ENCODE measurements at regions not wholly inside any gene's neighbourhood (a gene's known extent, or its start where the extent isn't known, plus 50 kb on each side); places are given as distances from the start of the nearest gene placed in this dataset.

DNA sequence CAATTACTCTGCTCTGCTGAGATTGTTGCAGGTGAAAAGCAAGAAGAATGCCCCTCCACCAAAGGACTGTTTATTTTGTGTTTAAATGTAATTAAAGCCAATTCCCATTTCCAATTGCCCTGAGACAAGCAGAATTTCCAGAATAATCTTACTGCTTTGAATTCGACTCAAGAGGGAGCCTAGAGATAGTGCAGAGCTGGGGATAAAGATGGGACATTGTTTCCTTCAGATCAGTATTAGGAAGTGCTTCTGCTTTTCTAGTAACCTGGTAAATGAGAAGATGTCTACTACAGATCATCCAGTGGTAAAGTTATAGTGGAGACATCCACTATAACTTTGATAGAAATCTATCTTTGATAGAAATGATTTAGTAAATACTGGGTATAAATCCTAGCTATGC, 326.9 kb downstream of the UBE3D start:
- no peak for DNase-seq (ENCODE audit: low read depth, low spot score)

DNA sequence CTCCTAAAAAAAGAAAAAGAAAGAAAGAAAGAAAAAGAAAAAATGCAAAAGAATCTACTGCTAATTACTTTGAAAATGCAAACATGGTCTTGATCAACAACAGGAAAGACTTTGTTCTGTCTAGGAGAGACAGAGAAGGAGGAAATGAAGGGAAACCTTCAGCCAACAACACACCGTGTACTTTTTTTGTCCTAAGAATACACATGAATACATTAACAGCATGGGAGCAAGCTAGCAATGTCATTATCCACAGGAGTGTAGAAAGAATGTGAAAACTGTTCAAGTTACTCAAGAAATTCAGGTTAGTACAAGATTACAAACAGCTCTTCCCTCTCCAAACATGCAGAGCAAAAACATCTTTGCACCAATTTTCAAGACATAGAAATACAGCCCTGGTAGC, 326.3 kb downstream of the UBE3D start:
- no peak for DNase-seq (ENCODE audit: low read depth, low spot score)

DNA sequence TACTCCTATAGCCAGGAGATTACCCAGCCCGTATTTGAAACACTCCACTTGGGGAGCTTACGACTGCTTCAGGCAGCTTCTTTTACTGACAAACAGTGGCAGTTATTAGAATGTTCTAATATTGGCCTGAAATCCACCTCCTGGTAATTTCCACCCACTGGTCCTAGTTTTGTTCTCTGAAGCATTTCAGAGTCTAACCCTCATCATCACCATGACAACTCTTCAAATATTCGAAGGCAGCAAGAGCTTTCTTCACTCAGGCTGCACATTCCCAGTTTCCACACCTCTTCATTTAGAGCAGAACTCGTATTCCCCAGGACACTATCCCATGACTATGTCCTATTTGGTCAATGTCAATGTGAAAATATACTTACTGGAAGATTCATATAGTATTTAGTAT, 325.6 kb downstream of the UBE3D start:
- no peak for DNase-seq (ENCODE audit: low read depth, low spot score)

DNA sequence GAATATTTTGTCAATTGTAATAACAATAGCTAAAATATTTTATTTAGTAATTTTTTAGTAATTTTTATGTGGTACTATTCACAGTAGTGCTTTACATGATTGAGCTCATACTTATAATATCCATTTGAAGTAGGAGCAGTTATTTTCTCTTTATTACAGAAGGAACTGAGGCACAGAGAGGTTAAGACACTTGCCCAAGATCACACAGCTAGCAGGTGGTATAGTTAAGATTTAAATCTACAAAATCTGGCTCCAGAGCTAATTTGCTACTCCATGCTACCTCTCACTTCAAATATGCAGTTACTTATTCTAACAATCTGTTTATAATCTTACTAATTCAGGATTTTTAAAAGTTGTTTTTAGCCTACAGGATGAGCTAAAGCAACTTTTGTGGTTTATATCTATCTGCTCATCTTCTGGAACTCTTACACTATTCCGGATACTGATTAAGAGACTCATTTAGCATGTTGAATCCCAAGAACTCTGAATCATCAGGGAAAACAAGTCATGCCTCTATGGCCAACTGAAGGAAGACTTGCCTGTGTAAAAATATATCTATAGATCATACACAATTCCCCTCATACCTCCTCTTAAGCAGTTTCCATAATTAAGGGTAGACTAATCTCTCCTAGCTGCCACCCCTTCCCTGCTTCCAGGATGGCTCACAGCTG, 324.2 kb downstream of the UBE3D start:
- DNase-seq (ENCODE audit: low read depth, low spot score) = no peak

DNA sequence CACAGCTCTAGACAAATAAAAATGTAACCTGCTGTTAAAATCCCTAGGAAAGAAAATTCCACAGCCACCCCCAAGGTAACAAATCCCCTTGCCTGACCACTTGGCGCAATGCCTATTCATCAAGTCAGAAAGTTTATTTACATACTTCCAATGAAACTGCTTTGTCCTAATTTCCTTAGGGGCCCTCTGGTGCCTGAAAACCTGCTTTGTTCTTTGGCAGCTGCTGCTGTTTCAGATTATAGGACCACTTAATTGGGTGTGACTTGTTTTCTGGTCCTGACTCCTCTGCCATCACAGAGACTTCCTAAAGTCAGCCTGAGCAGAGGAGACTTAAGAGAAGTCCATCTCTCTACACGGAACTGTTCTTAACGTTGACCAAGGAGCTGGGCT, 323.6 kb downstream of the UBE3D start:
- DNase-seq (ENCODE audit: low read depth, low spot score) = no peak

DNA sequence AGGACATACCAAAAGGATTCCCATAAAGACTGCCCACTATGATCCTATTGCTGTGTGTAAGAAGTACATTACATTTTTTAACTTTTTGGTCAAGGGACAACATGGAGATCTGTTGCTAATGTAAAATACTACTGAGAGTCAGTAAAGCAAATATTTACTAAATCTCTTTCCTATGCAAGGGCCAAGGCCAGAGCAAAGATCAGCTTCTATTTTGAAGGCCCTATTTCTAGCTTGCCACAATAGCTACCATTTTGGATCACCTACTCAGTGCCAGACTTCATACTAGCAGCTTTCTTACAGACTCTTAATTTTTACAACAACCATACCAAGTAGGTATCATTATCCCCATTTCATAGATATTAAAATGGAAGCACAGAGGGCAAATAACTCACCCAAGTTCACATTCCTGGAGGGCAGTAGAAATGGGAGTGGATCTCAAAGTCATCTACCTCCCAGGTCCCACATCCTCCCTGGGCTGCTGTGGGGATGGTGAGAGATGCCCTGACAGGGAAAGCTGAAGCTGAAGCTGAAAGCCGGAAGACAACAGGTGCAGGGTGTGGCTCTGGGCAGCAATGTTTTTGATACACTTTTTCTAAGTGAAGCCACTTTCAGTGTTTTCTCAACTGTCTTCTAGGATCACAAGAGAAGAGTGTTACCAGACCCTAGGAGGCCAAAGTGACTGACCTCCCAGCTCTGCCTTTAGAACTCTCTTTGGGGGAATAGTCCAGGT, 321.2 kb downstream of the UBE3D start:
- no peak for DNase-seq (ENCODE audit: low read depth, low spot score)

DNA sequence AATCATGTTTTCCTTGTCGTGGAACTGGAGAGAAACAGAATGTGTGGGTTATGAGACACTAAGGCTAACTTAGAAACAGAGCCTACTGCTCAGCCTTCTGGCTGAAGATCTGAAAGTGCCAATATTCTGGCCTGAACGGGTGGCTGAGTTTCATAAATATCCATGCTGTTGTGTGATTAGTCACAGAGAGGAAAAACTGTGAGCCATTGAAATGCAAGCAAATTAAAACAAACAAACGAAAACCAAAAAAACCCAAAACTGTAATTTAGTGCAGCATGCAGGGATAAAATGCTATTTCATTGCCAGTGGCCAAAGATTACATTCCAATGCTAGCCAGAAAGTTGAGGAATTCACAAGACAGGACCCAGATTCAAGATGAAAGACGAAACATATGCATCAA, 315.1 kb downstream of the UBE3D start:
- DNase-seq (ENCODE audit: low read depth, low spot score) = no peak

DNA sequence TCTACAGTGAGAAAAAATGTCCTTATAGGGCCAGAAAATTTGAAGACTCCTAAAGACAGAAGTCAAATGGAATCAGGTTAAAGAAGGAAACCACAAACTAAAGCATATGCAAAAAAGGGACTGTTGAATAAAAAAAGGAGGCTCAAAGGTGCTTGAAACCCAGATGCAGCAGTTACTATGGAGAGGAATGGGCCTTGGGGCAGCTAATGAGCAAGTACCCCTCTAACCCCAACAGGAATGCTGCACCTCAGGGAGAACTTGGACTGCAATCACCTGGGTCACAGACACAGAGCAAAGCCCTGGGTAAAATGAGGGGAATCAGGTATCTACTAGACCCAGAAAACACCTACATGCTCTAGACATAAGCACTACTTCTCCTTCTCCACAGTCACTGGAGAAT, 313.9 kb downstream of the UBE3D start:
- no peak for DNase-seq (ENCODE audit: low read depth, low spot score)

DNA sequence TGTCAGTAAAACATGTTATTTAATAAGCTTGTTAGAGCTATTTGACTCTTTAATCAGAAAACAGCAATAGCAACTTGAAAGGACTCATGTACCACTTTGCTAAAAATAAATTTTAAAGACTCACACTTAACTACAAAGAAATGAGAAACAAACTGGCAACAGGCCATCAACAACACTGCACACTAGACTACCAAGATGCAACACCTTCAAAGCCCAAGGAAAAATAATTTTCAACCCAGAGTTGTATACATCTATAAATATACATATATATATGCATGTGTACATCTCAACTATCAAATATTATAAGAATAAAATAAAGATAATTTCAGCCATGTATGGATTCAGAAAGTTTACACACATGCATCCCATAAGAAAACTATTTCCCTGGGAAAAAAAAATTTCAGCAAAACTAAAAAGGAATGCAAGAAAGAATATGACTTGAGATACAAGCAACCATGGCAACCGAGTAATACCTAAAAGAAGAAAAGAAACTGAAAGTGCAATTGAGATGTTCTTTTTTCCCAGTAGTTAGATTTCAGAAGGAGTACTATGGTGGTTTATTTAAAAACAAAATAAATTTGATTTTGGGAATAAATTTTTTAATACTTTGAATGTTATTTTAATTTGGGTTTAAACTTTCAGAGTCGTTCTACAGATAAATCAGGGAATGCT, 303.8 kb downstream of the UBE3D start:
- DNase-seq (ENCODE audit: low read depth, low spot score) = no peak

DNA sequence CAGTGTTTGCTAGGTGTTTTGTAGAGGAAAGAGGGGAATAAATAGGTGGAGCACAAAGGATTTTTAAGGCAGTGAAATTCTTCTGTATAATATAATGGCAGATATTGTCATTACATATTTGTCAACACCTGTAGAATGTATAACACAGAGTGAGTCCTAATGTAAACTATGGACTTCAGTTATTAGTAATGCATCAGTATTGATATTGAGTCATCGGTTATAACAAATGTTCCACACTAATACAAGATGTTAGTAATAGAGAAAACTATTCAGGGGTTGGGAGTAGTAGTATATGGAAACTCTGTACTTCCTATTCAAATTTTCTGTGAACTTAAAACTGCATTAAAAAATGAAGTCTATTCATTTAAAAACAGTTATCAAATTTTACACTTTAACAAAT, 299.2 kb downstream of the UBE3D start:
- DNase-seq (ENCODE audit: low read depth, low spot score) = no peak

DNA sequence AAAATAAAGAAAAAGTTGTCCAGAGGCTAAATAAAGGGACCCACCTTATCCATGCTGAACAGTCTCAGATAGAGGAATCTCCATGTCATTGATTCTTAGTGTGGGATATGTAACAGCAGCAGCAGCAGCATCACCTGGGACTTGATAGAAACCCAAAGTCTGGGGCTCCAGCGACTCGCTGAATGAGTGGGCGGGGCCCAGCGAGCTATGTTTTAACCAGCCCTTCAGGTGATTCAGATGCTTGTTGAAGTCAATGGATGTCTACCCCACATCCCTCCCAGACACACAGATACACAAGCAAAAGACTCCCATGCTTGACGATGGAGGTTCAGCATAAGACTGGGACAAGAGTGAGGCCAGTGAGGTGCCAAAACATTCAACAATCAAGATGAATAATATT, 298.6 kb downstream of the UBE3D start:
- DNase-seq (ENCODE audit: low read depth, low spot score) = no peak

DNA sequence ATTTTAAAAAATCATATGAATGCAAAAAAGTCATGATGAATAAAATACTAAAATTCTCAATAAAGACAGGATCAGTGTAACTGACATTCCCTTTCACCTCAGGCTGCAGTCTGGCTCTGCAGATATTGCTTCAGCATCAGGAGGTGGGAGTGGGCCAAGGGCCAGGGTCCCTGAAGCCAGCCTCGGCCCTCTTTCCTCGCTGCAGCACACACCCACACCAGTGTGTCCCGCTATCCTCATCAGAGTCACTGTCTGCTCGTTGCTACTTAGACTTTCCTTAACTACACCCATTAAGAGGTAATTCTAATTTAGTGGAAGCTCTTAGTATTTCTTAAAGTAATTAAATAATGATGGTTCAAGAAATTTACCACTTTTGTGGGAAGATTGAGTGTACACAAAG, 298.2 kb downstream of the UBE3D start:
- DNase-seq (ENCODE audit: low read depth, low spot score) = no peak

DNA sequence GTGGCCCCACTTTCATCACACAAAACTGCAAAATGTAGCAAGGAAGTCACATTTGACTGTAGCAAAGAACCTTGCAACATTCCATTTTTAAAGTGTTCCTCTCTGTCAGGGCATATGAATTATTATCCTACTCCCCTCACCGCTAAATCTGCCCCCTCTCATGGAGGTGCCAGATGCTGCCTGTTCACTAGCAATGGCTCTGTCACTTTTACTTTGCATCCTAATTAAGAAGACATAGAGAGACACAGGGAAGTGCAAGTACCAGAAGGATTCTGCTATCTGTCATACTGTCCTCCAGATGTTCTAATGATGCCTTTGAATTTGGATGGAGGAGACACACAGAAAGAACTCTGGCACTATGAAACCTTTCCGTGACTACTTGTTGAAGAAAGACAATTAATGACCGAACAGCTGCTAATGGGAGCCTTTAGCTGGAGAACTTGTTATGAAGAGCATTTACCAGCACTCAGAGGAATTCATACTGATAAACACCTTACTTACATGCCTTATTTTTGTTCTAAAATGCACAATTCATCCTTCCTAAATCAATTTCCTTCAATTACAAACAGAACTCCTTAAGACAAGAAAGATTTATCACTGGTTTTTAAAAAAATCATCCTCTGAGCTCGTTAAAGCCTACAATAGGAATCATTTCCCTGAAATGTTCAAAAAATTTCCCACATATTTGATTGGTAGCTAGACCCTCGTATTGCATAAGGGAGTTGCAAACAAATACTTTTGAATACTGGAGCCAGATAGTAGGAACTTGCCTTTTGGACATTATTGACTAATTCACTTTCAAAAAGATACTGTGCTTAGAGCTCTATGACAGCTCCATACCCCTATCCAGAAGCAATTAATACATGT, 292.6 kb downstream of the UBE3D start:
- no peak for DNase-seq (ENCODE audit: low read depth, low spot score)

DNA sequence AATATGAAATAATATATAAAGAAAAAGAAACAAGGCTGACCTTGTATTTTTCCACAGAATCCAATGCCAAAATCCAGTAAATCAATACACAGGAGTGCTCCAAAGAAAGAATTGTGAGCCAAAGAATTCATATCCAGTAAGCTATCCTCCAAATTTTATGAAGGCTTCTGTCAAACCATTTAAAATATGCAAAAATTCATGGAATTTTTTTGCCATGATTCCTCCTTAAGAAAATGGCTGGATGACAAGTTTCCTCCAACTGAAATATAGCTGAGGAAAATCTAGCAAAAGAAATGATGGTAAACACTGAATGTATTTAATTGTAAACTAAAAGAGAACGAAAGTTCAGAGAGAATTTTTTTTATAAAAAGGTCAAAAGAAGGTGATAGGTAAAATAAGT, 290.3 kb downstream of the UBE3D start:
- no peak for DNase-seq (ENCODE audit: low read depth, low spot score)

DNA sequence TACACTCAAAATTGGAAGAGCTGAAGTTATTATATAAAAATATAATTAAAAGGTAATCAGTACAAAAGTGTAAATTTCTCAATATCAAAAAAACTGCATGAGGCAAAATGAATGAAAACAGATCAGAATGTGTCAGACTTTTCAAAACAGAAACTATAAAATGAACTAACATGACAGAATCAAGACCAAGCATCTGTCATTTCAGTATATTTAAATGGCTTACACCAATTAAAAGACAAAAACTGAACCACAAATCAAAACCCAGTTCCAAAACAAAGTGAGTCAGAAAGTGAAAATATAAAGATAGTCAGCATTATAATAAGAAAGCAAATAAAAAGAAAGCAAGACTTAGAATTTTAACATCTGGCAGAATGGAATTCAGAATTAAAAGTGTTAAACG, 289.7 kb downstream of the UBE3D start:
- no peak for DNase-seq (ENCODE audit: low read depth, low spot score)

DNA sequence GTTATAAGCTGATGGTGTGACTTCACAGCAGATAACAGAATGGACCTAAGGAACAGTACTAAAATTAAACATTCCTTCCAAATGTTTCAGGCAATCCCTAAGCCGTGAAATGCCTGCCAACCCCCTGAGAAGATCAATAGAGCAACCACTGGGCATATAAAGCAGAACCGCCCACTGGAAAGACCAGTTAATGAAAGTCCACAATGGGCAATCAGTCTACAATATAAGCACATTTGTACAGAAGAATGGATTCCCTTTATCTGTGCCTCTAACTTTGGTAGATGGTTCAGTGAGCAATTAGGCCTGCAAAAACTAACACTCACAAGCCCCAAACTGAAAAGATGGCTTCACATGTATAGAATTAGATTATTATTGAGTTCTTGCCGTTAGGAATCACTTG, 286.6 kb downstream of the UBE3D start:
- no peak for DNase-seq (ENCODE audit: low read depth, low spot score)

DNA sequence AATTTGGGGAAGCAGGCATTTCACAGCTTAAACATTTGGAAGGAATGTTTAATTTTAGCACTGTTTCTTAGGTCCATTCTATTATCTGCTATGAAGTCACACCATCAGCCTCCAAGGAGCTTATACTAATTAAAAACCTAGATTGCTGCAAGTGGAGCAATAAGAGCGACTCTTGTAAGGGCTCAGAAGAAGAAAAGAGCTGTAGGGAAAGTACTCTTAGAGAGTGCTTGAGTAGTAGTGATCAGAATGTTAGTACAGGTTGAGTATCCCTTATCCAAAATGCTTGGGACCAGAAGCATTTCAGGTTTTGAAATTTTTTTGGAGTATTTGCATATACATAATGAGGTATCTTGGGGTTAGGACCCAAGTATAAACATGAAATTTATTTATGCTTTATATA, 285.3 kb downstream of the UBE3D start:
- no peak for DNase-seq (ENCODE audit: low read depth, low spot score)

DNA sequence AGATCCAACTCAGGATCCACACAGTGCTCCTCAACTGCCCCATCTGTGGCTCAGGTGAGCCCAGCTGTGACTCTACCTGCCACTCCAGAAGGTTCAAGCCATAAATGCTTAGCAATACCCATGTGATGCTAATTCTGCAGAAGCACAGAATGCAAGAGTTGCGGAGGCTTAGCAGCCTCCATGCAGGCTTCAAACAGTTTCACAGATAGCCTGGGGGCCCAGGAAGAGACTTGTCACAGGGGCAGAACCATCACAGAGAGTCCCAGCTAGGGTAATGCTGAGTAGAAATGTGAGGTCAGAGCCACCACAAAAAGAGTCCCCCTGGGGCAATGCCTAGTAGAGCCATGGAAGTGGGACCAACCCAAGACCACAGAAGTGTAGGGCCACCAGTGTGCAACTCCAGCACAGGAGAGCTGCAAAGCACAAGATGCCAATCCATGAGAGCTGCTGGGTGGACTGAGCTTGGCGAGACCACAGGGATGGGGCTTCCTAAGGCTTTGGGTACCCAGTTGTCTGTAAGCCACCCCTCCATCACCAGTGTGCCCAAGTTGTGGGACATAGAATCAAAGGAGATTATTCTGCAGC, 283.9 kb downstream of the UBE3D start:
- DNase-seq (ENCODE audit: low read depth, low spot score) = no peak

DNA sequence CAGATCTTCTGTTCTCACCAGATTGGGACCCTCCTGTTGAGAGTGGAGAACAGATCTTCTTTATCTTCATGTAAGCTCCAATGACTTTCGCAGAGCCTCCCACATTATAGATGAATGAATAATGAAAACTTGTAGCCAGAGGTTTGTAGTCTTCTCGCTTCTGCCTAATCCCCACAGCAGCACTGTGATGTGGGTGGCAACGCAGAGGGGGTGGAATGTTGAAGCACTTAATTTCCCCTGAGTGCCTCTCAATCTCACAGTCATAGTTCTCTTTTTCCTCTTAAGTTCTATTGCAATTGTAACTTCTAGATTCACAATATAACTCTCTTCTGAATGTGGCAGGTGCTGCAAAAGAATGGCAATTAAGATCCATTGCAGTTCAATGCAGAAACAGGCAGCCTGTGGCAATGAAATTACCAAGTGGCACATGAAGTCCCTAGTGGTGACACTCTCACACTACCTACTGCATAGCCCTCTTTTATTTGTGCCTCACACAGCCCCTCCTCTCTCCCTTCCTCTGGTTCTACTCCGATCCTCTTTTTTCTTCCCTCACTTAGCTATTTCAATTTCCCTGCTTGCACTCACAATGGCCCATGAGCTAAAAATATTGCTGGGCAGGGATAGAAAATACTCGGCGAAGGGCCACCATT, 281.9 kb downstream of the UBE3D start:
- no peak for DNase-seq (ENCODE audit: low read depth, low spot score)

DNA sequence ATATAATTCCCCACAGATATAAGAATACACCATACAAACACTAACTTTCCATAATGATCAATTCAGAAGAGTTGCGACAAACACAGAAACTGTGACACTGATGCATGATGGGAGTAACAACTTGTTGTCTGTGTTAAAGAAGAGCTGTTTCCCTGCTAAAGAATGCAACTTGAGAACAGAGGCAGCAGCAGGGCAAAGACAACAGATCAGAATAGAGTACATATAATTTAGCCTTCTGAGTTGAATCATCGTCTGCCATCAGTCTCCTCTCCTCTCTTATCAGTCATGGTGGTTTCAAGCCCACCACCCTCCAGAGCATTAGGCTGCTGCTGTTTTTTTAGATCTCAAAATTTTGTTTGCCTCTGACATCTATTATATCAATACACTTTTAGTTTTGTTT, 280.4 kb downstream of the UBE3D start:
- no peak for DNase-seq (ENCODE audit: low read depth, low spot score)

DNA sequence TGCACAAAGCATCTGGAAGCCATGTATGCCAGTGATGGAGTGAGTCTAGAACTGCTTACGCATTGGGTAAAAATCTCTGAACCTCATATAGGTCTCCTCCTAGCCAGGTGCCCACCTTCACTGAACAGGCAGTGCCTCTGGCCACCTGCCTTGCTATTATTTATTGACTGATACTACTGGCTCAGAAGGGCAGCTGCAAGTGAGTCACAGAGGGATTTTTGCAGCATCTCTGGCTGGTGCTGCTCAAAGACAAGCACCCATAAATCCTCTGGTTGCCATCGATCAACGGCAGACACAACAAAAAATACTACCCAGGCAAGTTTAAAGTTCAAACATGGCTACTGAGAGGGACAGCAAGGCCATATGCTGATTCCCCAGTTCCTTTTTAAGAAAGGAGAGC, 279.4 kb downstream of the UBE3D start:
- no peak for DNase-seq (ENCODE audit: low read depth, low spot score)

All from brain pericyte (primary cell).